Mammary epithelial cell (primary cell): ENCODE measurements at regions not wholly inside any gene's neighbourhood (a gene's known extent, or its start where the extent isn't known, plus 50 kb on each side); places are given as distances from the start of the nearest gene placed in this dataset.

Source experiments
- CTCF ChIP-seq, 2 donors: IDR thresholded peaks in 1 of 2; conservative IDR thresholded peaks in 1 of 2; 2 replicates each; pipeline ENCODE4 v1.5.1; 2011 to 2012; ENCODE audit warnings: inconsistent platforms in 2 of 2, low read length in 2 of 2, mild to moderate bottlenecking in 2 of 2, control low read depth in 1 of 2, low read depth in 1 of 2; ENCODE audit not compliant: insufficient read depth in 1 of 2; ENCODE audit errors: extremely low read depth in 1 of 2
- EZH2 ChIP-seq: IDR thresholded peaks from 2 replicates; pipeline ENCODE4 v1.6.1; 2012; ENCODE audit warnings: low read length, inconsistent platforms, borderline replicate concordance

GRCh38 chr6:66948106-66948505 lies 1241.1 kb upstream of the EYS start:
- no peak for TF ChIP-seq CTCF (conservative IDR thresholded peaks at IDR 0.05 in 1 of 2, IDR thresholded peaks at IDR 0.05 in 1 of 2; ENCODE audit: extremely low read depth in 1 of 2, insufficient read depth in 1 of 2, low read depth in 1 of 2, low read length in 2 of 2)
- TF ChIP-seq EZH2 = no peak
